DOHH2 (cell line): ENCODE measurements at regions not wholly inside any gene's neighbourhood (a gene's known extent, or its start where the extent isn't known, plus 50 kb on each side); places are given as distances from the start of the nearest gene placed in this dataset.

Experiments used
- H3F3A ChIP-seq: fragments of 200-600 bp; sonication (generic), shearing (Covaris generic); 2 replicates; pipeline ENCODE4 v1.6.0; 2016; ENCODE audit warnings: antibody characterized with exemption, mild to moderate bottlenecking; ENCODE audit not compliant: control insufficient read depth, insufficient read depth
- H3K27ac ChIP-seq: fragments of 200-600 bp; sonication (generic); 2 replicates; pipeline ENCODE4 v1.5.1; 2014; ENCODE audit warnings: low read depth, mild to moderate bottlenecking, low read length, moderate library complexity
- H3K27me3 ChIP-seq: fragments of 200-600 bp; sonication (generic); 2 replicates; pipeline ENCODE4 v1.6.1; 2014; ENCODE audit warnings: mild to moderate bottlenecking, low read length, mixed read lengths; ENCODE audit not compliant: control insufficient read depth
- H3K36me3 ChIP-seq: fragments of 200-600 bp; sonication (generic); 2 replicates; pipeline ENCODE4 v1.6.1; 2014; ENCODE audit warnings: mild to moderate bottlenecking, low read length, moderate library complexity, mixed read lengths; ENCODE audit not compliant: control insufficient read depth
- H3K4me1 ChIP-seq: fragments of 200-600 bp; sonication (generic); 2 replicates; pipeline ENCODE4 v1.6.1; 2014; ENCODE audit warnings: mild to moderate bottlenecking, low read length, mixed read lengths; ENCODE audit not compliant: control insufficient read depth
- H3K4me2 ChIP-seq: fragments of 200-600 bp; sonication (generic); 2 replicates; pipeline ENCODE4 v1.6.0; 2014; ENCODE audit warnings: mild to moderate bottlenecking, low read length, moderate library complexity
- H3K4me3 ChIP-seq: fragments of 200-600 bp; sonication (generic); 2 replicates; pipeline ENCODE4 v1.5.1; 2014; ENCODE audit warnings: mild to moderate bottlenecking, low read length, mixed read lengths
- H3K79me2 ChIP-seq: fragments of 200-600 bp; sonication (generic); 2 replicates; pipeline ENCODE4 v1.6.1; 2014; ENCODE audit warnings: mild to moderate bottlenecking, low read length, mixed read lengths; ENCODE audit not compliant: control insufficient read depth
- H3K9me2 ChIP-seq: fragments of 200-600 bp; sonication (generic); replicated peaks from 2 replicates; pipeline ENCODE4 v1.6.1; 2014; ENCODE audit warnings: mild to moderate bottlenecking, low read length, mixed read lengths; ENCODE audit not compliant: control insufficient read depth
- H3K9me3 ChIP-seq: fragments of 200-600 bp; sonication (generic); 2 replicates; pipeline ENCODE4 v1.6.1; 2014; ENCODE audit warnings: antibody characterized with exemption, low read length, mixed read lengths; ENCODE audit not compliant: control insufficient read depth, insufficient read depth
- H4K20me1 ChIP-seq: fragments of 200-600 bp; sonication (generic); 2 replicates; pipeline ENCODE4 v1.6.0; 2014; ENCODE audit warnings: low read depth, mild to moderate bottlenecking, antibody characterized with exemption, low read length, moderate library complexity; ENCODE audit not compliant: control insufficient read depth, insufficient read depth
- CTCF ChIP-seq: fragments of 200-600 bp; sonication (generic); IDR thresholded peaks from one replicate; pipeline ENCODE4 v1.5.1; 2014; ENCODE audit warnings: antibody characterized with exemption, mild to moderate bottlenecking, low read depth, low read length; ENCODE audit not compliant: poor library complexity, severe bottlenecking
- EZH2phosphoT487 ChIP-seq: fragments of 200-600 bp; sonication (generic); IDR thresholded peaks from 2 replicates; pipeline ENCODE4 v1.6.1; 2017; ENCODE audit warnings: borderline replicate concordance, mild to moderate bottlenecking, antibody characterized with exemption, low read length, moderate library complexity, mixed read lengths

- H3K27me3 ChIP-seq: no peaks in the 10 kb centered on the region
- H3K79me2 ChIP-seq: no peaks in the 10 kb centered on the region
- no peak overlapping the region for H3K4me3 ChIP-seq
- H3F3A ChIP-seq: no peaks in the 10 kb centered on the region
- no peaks in the 10 kb centered on the region for H3K9me3 ChIP-seq
- H3K4me2 ChIP-seq: no peak overlapping the region
- H3K4me1 ChIP-seq: no peaks in the 10 kb centered on the region
- H3K27ac ChIP-seq: no peak overlapping the region
- no peaks in the 10 kb centered on the region for H4K20me1 ChIP-seq
- no peaks in the 10 kb centered on the region for H3K9me2 ChIP-seq
- H3K36me3 ChIP-seq: no peaks in the 10 kb centered on the region
- TF ChIP-seq CTCF (no peak), EZH2phosphoT487 (no peak)
Observed at GRCh38 chr7:114297121-114297520, 117.5 kb upstream of the FOXP2 start.

- H3K4me2 ChIP-seq: no peak overlapping the region
- no peaks in the 10 kb centered on the region for H3K9me2 ChIP-seq
- H3K4me3 ChIP-seq: no peak overlapping the region
- no peaks in the 10 kb centered on the region for H3F3A ChIP-seq
- H3K36me3 ChIP-seq: no peaks in the 10 kb centered on the region
- no peaks in the 10 kb centered on the region for H3K79me2 ChIP-seq
- H3K4me1 ChIP-seq: no peaks in the 10 kb centered on the region
- no peak for TF ChIP-seq EZH2phosphoT487
- no peak for TF ChIP-seq CTCF
- no peak overlapping the region for H3K27ac ChIP-seq
- no peaks in the 10 kb centered on the region for H4K20me1 ChIP-seq
- H3K27me3 ChIP-seq: no peaks in the 10 kb centered on the region
- H3K9me3 ChIP-seq: no peaks in the 10 kb centered on the region
Observed at GRCh38 chr7:114295522-114295921, 119.1 kb upstream of the FOXP2 start.

GRCh38 chr7:114294036-114294435, 120.6 kb upstream of the FOXP2 start:
- H4K20me1 ChIP-seq: no peaks in the 10 kb centered on the region
- H3K9me3 ChIP-seq: no peaks in the 10 kb centered on the region
- H3K9me2 ChIP-seq: no peaks in the 10 kb centered on the region
- H3K4me3 ChIP-seq: no peak overlapping the region
- no peaks in the 10 kb centered on the region for H3K27me3 ChIP-seq
- H3F3A ChIP-seq: no peaks in the 10 kb centered on the region
- no peak overlapping the region for H3K27ac ChIP-seq
- H3K79me2 ChIP-seq: no peaks in the 10 kb centered on the region
- H3K36me3 ChIP-seq: no peaks in the 10 kb centered on the region
- TF ChIP-seq CTCF (no peak), EZH2phosphoT487 (no peak)
- H3K4me1 ChIP-seq: no peaks in the 10 kb centered on the region
- H3K4me2 ChIP-seq: no peak overlapping the region
